NB4 (cell line): ENCODE measurements at regions not wholly inside any gene's neighbourhood (a gene's known extent, or its start where the extent isn't known, plus 50 kb on each side); places are given as distances from the start of the nearest gene placed in this dataset.

ENCODE experiments used
- DNase-seq: peaks from one replicate; pipeline ENCODE4 v3.0.0; 2010; ENCODE audit warnings: low read depth
- H3K4me3 ChIP-seq: one replicate; pipeline ENCODE4 v1.5.1; 2011; ENCODE audit warnings: mild to moderate bottlenecking, low read depth, low read length, moderate library complexity
- MAX ChIP-seq: IDR thresholded peaks from 2 replicates; pipeline ENCODE4 v1.6.1; 2011; ENCODE audit warnings: low read depth, low read length
- MYC ChIP-seq: IDR thresholded peaks from 2 replicates; pipeline ENCODE4 v1.6.1; 2011; ENCODE audit warnings: low read depth, low read length
- POLR2A ChIP-seq: IDR thresholded peaks from 2 replicates; pipeline ENCODE4 v1.6.1; 2011; ENCODE audit warnings: mild to moderate bottlenecking; ENCODE audit not compliant: insufficient read length; ENCODE audit errors: extremely low read depth
- TF ChIP-seq, protein P1 (sequence below): IDR thresholded peaks from one replicate; pipeline ENCODE4 v1.5.1; 2012; ENCODE audit warnings: low read depth, low read length

- H3K4me3 ChIP-seq = no peak overlapping the region
- DNase-seq = no peak
- TF ChIP-seq, protein P1, sequence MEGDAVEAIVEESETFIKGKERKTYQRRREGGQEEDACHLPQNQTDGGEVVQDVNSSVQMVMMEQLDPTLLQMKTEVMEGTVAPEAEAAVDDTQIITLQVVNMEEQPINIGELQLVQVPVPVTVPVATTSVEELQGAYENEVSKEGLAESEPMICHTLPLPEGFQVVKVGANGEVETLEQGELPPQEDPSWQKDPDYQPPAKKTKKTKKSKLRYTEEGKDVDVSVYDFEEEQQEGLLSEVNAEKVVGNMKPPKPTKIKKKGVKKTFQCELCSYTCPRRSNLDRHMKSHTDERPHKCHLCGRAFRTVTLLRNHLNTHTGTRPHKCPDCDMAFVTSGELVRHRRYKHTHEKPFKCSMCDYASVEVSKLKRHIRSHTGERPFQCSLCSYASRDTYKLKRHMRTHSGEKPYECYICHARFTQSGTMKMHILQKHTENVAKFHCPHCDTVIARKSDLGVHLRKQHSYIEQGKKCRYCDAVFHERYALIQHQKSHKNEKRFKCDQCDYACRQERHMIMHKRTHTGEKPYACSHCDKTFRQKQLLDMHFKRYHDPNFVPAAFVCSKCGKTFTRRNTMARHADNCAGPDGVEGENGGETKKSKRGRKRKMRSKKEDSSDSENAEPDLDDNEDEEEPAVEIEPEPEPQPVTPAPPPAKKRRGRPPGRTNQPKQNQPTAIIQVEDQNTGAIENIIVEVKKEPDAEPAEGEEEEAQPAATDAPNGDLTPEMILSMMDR = no peak
- TF ChIP-seq POLR2A = no peak
- TF ChIP-seq MAX = no peak
- no peak for TF ChIP-seq MYC
These were observed 227.3 kb upstream of the CDH18 start for GRCh38 chr5:20215257-20215656.

DNA sequence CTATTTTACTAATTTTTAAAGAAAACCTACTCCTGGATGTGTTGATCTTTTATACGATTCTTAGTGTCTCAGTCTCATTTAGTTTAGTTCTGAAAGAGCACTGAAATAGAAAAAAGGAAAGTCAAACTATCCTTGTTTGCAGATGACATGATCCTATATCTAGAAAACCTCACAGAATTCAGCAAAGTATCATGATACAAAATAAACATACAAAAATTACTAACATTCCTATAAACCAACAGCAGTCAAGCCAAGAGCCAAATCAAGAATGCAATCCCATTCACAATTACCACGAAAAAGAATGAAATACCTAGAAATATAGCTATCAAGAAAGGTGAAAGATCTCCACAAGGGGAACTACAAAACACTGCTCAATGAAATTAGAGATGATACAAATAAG is 225.8 kb upstream of the CDH18 start:
- DNase-seq = no peak
- no peak overlapping the region for H3K4me3 ChIP-seq
- TF ChIP-seq, protein P1 = no peak
- no peak for TF ChIP-seq MYC
- no peak for TF ChIP-seq MAX
- no peak for TF ChIP-seq POLR2A

- TF ChIP-seq, protein P1 = no peak
- TF ChIP-seq POLR2A (no peak), MAX (no peak), MYC (no peak)
- DNase-seq = no peak
- H3K4me3 ChIP-seq = no peak overlapping the region
These were observed 224.7 kb upstream of the CDH18 start for GRCh38 chr5:20212701-20213100.

GRCh38 chr5:20166456-20166855 is 178.5 kb upstream of the CDH18 start:
- TF ChIP-seq POLR2A = no peak
- TF ChIP-seq MAX = no peak
- TF ChIP-seq, protein P1 = no peak
- TF ChIP-seq MYC = no peak
- no peak overlapping the region for H3K4me3 ChIP-seq
- no peak for DNase-seq

DNA sequence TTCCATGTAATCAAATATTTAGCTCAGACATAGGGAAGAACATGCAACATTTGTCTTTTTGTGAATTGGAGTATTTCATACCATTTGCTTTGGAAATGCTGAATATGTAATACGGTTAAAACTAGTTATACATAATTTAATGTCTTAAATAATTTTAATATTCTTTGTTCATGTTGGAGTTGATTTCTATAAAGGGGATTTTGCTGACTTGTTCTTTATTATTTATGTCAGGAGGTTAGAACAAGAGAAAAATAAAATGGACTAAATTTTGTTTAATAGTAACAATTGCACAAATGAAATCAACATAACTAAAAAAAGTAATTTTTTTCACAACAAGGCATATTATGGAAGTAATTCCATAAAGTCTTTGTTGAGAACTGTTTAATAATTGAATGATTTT is 170.0 kb upstream of the CDH18 start:
- TF ChIP-seq, protein P1 = no peak
- TF ChIP-seq MYC (no peak), POLR2A (no peak), MAX (no peak)
- H3K4me3 ChIP-seq = no peak overlapping the region
- DNase-seq = no peak

GRCh38 chr5:20157089-20157488 is 169.1 kb upstream of the CDH18 start:
- no peak overlapping the region for H3K4me3 ChIP-seq
- no peak for DNase-seq
- TF ChIP-seq MAX = no peak
- TF ChIP-seq MYC = no peak
- no peak for TF ChIP-seq POLR2A
- TF ChIP-seq, protein P1 = no peak
